ENCODE measurements at regions not wholly inside any gene's neighbourhood (a gene's known extent, or its start where the extent isn't known, plus 50 kb on each side); places are given as distances from the start of the nearest gene placed in this dataset.

DNA sequence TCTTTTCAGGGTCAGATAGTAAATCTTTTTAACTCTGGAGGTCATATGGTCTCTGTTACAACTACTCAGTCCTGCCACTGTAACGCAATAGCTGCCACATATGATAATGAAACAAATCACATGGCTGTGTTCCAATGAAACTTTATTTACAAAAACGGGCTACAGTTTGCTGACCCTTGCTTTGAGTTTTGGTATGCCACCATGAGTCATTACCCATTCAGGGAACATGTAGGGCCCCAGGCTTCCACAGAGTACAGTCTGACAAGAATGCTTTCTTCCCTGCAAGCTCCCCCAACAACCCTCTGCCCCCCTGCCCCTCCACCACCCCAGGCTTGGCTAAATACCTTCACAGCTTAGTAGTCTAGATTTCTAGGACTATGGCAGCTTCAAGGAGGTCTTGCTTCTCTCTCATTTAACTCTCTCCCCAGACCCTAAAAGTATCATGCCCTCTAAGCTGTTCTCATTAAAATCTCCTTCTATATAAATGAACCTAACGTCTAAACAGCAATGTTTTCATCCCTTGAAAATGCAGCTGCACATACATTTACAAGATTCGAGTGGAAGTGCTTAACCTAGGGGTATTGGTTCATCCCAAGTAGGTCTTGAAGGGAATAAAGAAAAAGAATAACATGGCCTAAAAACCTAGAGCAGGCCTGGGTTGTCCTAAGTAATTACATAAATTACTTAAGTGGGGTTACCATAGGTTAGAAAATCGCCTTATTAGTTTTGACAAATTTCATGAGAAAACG, 117.8 kb upstream of the PRICKLE2 start:
- TF ChIP-seq, protein P1, sequence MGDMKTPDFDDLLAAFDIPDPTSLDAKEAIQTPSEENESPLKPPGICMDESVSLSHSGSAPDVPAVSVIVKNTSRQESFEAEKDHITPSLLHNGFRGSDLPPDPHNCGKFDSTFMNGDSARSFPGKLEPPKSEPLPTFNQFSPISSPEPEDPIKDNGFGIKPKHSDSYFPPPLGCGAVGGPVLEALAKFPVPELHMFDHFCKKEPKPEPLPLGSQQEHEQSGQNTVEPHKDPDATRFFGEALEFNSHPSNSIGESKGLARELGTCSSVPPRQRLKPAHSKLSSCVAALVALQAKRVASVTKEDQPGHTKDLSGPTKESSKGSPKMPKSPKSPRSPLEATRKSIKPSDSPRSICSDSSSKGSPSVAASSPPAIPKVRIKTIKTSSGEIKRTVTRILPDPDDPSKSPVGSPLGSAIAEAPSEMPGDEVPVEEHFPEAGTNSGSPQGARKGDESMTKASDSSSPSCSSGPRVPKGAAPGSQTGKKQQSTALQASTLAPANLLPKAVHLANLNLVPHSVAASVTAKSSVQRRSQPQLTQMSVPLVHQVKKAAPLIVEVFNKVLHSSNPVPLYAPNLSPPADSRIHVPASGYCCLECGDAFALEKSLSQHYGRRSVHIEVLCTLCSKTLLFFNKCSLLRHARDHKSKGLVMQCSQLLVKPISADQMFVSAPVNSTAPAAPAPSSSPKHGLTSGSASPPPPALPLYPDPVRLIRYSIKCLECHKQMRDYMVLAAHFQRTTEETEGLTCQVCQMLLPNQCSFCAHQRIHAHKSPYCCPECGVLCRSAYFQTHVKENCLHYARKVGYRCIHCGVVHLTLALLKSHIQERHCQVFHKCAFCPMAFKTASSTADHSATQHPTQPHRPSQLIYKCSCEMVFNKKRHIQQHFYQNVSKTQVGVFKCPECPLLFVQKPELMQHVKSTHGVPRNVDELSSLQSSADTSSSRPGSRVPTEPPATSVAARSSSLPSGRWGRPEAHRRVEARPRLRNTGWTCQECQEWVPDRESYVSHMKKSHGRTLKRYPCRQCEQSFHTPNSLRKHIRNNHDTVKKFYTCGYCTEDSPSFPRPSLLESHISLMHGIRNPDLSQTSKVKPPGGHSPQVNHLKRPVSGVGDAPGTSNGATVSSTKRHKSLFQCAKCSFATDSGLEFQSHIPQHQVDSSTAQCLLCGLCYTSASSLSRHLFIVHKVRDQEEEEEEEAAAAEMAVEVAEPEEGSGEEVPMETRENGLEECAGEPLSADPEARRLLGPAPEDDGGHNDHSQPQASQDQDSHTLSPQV (IDR thresholded peaks at IDR 0.05) = no peak
- TF ChIP-seq CREB3L1 (IDR thresholded peaks at IDR 0.05; ENCODE audit: borderline replicate concordance, low read depth) = no peak
- TF ChIP-seq CREB1 (IDR thresholded peaks at IDR 0.05) = no peak
- no peak for TF ChIP-seq CREB1 (CRISPR knock-in tag; IDR thresholded peaks at IDR 0.05)
- TF ChIP-seq, protein P2, sequence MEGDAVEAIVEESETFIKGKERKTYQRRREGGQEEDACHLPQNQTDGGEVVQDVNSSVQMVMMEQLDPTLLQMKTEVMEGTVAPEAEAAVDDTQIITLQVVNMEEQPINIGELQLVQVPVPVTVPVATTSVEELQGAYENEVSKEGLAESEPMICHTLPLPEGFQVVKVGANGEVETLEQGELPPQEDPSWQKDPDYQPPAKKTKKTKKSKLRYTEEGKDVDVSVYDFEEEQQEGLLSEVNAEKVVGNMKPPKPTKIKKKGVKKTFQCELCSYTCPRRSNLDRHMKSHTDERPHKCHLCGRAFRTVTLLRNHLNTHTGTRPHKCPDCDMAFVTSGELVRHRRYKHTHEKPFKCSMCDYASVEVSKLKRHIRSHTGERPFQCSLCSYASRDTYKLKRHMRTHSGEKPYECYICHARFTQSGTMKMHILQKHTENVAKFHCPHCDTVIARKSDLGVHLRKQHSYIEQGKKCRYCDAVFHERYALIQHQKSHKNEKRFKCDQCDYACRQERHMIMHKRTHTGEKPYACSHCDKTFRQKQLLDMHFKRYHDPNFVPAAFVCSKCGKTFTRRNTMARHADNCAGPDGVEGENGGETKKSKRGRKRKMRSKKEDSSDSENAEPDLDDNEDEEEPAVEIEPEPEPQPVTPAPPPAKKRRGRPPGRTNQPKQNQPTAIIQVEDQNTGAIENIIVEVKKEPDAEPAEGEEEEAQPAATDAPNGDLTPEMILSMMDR (IDR thresholded peaks at IDR 0.05 in 2 of 3, conservative IDR thresholded peaks at IDR 0.05 in 1 of 3; ENCODE audit: insufficient read depth in 2 of 3, low read depth in 1 of 3, low read length in 3 of 3) = no peak
- TF ChIP-seq E2F4 (CRISPR knock-in tag; IDR thresholded peaks at IDR 0.05; ENCODE audit: low read depth) = no peak
- TF ChIP-seq MEF2A (IDR thresholded peaks at IDR 0.05; ENCODE audit: control insufficient read depth, low read depth, low read length) = no peak
- TF ChIP-seq SP1 (CRISPR knock-in tag; IDR thresholded peaks at IDR 0.05) = no peak
